ENCODE measurements at regions not wholly inside any gene's neighbourhood (a gene's known extent, or its start where the extent isn't known, plus 50 kb on each side); places are given as distances from the start of the nearest gene placed in this dataset.

- Histone ChIP-seq H3K4me1 (ENCODE audit: insufficient read depth) (no peaks in the 10 kb centered on the region), H3K79me2 (no peaks in the 10 kb centered on the region), H3K4me3 (no peak overlapping the region), H3K9me3 (ENCODE audit: low read depth) (no peaks in the 10 kb centered on the region), H3K9me2 (replicated peaks; ENCODE audit: insufficient read depth) (no peaks in the 10 kb centered on the region), H2AFZ (no peak overlapping the region), H3K4me2 (no peak overlapping the region), H3K36me3 (replicated peaks; ENCODE audit: insufficient read depth, low read depth) (no peaks in the 10 kb centered on the region), H3K27ac (no peak overlapping the region), H4K20me1 (ENCODE audit: insufficient read depth, poor library complexity, severe bottlenecking) (no peaks in the 10 kb centered on the region), H3K27me3 (no peaks in the 10 kb centered on the region)
- TF ChIP-seq EZH2 (IDR thresholded peaks at IDR 0.05; ENCODE audit: borderline replicate concordance): no peak
- no peak for TF ChIP-seq EZH2phosphoT487 (IDR thresholded peaks at IDR 0.05; ENCODE audit: low read depth, severe bottlenecking, unreplicated experiment)
- TF ChIP-seq, protein P1, sequence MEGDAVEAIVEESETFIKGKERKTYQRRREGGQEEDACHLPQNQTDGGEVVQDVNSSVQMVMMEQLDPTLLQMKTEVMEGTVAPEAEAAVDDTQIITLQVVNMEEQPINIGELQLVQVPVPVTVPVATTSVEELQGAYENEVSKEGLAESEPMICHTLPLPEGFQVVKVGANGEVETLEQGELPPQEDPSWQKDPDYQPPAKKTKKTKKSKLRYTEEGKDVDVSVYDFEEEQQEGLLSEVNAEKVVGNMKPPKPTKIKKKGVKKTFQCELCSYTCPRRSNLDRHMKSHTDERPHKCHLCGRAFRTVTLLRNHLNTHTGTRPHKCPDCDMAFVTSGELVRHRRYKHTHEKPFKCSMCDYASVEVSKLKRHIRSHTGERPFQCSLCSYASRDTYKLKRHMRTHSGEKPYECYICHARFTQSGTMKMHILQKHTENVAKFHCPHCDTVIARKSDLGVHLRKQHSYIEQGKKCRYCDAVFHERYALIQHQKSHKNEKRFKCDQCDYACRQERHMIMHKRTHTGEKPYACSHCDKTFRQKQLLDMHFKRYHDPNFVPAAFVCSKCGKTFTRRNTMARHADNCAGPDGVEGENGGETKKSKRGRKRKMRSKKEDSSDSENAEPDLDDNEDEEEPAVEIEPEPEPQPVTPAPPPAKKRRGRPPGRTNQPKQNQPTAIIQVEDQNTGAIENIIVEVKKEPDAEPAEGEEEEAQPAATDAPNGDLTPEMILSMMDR (IDR thresholded peaks at IDR 0.05; ENCODE audit: poor library complexity): no peak
- no peak for DNase-seq (ENCODE audit: low spot score)
Measured at GRCh38 chr4:63898961-63899360, 510.3 kb downstream of the TECRL start.

- Histone ChIP-seq H3K79me2 (no peaks in the 10 kb centered on the region), H3K9me2 (replicated peaks; ENCODE audit: insufficient read depth) (no peaks in the 10 kb centered on the region), H3K4me2 (no peak overlapping the region), H3K4me1 (ENCODE audit: insufficient read depth) (no peaks in the 10 kb centered on the region), H3K9me3 (ENCODE audit: low read depth) (no peaks in the 10 kb centered on the region), H3K27ac (no peak overlapping the region), H3K27me3 (no peaks in the 10 kb centered on the region), H2AFZ (no peak overlapping the region), H3K4me3 (no peak overlapping the region), H3K36me3 (replicated peaks; ENCODE audit: insufficient read depth, low read depth) (no peaks in the 10 kb centered on the region), H4K20me1 (ENCODE audit: insufficient read depth, poor library complexity, severe bottlenecking) (no peaks in the 10 kb centered on the region)
- TF ChIP-seq EZH2 (IDR thresholded peaks at IDR 0.05; ENCODE audit: borderline replicate concordance): no peak
- no peak for TF ChIP-seq EZH2phosphoT487 (IDR thresholded peaks at IDR 0.05; ENCODE audit: low read depth, severe bottlenecking, unreplicated experiment)
- TF ChIP-seq, protein P1 (IDR thresholded peaks at IDR 0.05; ENCODE audit: poor library complexity): no peak
- no peak for DNase-seq (ENCODE audit: low spot score)
Measured at GRCh38 chr4:63894161-63894560, 515.1 kb downstream of the TECRL start.

GRCh38 chr4:63869370-63869769 lies 539.9 kb downstream of the TECRL start:
- no peaks in the 10 kb centered on the region for H3K9me2 ChIP-seq (replicated peaks; ENCODE audit: insufficient read depth)
- WGBS (ENCODE audit: low lambda C conversion rate, missing lambda C conversion rate): 93% methylated on average over 2 of the region's 2 CpGs
- no peak overlapping the region for H3K4me3 ChIP-seq
- no peak overlapping the region for H3K4me2 ChIP-seq
- H3K9me3 ChIP-seq (ENCODE audit: low read depth): no peaks in the 10 kb centered on the region
- no peaks in the 10 kb centered on the region for H4K20me1 ChIP-seq (ENCODE audit: insufficient read depth, poor library complexity, severe bottlenecking)
- TF ChIP-seq, protein P1 (IDR thresholded peaks at IDR 0.05; ENCODE audit: poor library complexity): no peak
- no peak for TF ChIP-seq EZH2 (IDR thresholded peaks at IDR 0.05; ENCODE audit: borderline replicate concordance)
- no peak for TF ChIP-seq EZH2phosphoT487 (IDR thresholded peaks at IDR 0.05; ENCODE audit: low read depth, severe bottlenecking, unreplicated experiment)
- H3K27ac ChIP-seq: no peak overlapping the region
- H2AFZ ChIP-seq: no peak overlapping the region
- H3K79me2 ChIP-seq: no peaks in the 10 kb centered on the region
- no peaks in the 10 kb centered on the region for H3K4me1 ChIP-seq (ENCODE audit: insufficient read depth)
- H3K36me3 ChIP-seq (replicated peaks; ENCODE audit: insufficient read depth, low read depth): no peaks in the 10 kb centered on the region
- DNase-seq (ENCODE audit: low spot score): no peak
- H3K27me3 ChIP-seq: no peaks in the 10 kb centered on the region

DNA sequence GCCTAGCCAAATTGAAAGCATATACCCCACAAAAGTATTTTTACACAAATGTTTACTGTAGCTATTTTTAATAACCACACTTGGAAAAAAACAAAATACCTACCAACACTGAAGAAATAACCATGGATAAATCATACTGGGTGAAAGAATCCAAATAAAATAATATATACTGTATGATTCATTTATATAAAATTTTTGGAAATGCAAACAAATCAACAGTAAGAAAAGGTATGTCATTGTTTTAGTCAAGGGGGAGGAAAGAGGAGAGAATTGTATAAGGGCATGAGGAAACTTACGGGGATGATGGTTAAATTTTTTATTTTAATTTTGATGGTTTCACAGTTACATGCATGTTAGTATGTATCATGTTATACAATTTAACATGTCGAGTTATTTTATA lies 557.8 kb downstream of the TECRL start:
- H3K4me2 ChIP-seq: no peak overlapping the region
- H3K9me2 ChIP-seq (replicated peaks; ENCODE audit: insufficient read depth): no peaks in the 10 kb centered on the region
- WGBS (ENCODE audit: low lambda C conversion rate, missing lambda C conversion rate): 96% methylated on average over 2 of the region's 2 CpGs
- no peak overlapping the region for H2AFZ ChIP-seq
- no peaks in the 10 kb centered on the region for H4K20me1 ChIP-seq (ENCODE audit: insufficient read depth, poor library complexity, severe bottlenecking)
- H3K36me3 ChIP-seq (replicated peaks; ENCODE audit: insufficient read depth, low read depth): no peaks in the 10 kb centered on the region
- TF ChIP-seq, protein P1 (IDR thresholded peaks at IDR 0.05; ENCODE audit: poor library complexity): no peak
- TF ChIP-seq EZH2phosphoT487 (IDR thresholded peaks at IDR 0.05; ENCODE audit: low read depth, severe bottlenecking, unreplicated experiment) (no peak), EZH2 (IDR thresholded peaks at IDR 0.05; ENCODE audit: borderline replicate concordance) (no peak)
- no peak overlapping the region for H3K27ac ChIP-seq
- H3K9me3 ChIP-seq (ENCODE audit: low read depth): no peaks in the 10 kb centered on the region
- no peak overlapping the region for H3K4me3 ChIP-seq
- no peak for DNase-seq (ENCODE audit: low spot score)
- H3K4me1 ChIP-seq (ENCODE audit: insufficient read depth): no peaks in the 10 kb centered on the region
- H3K27me3 ChIP-seq: no peaks in the 10 kb centered on the region
- H3K79me2 ChIP-seq: no peaks in the 10 kb centered on the region
